A549 (cell line): ENCODE measurements at regions not wholly inside any gene's neighbourhood (a gene's known extent, or its start where the extent isn't known, plus 50 kb on each side); places are given as distances from the start of the nearest gene placed in this dataset.

Experiments
- ATAC-seq, 2 experiments: fragments of 200-7000 bp in 1 of 2; fragments of >200 bp in 1 of 2; cut with Nextera tagmentation in 1 of 2; cut with Tn5 transposase in 1 of 2; 3 replicates each; pipeline versions ENCODE4 v1.8.0 to v1.9.1; 2018 to 2020; ENCODE audit warnings: mild to moderate bottlenecking in 1 of 2, moderate library complexity in 1 of 2
- CTCF ChIA-PET: fragments of 300-600 bp; sonication (Branson Sonifier 250); formaldehyde crosslinking; extraction: SDS; loops from one replicate; lab custom pipeline; 2021; ENCODE audit warnings: antibody characterized with exemption, inconsistent platforms; lab: Yijun Ruan, JAX
- POLR2A ChIA-PET: fragments of 350-600 bp; formaldehyde crosslinking; extraction: SDS; loops from one replicate; lab custom pipeline; 2021; ENCODE audit warnings: antibody characterized with exemption, inconsistent platforms; lab: Yijun Ruan, JAX
- DNase-seq, 2 experiments: peaks; one replicate each; pipeline versions ENCODE4 v3.0.0 to v3.0.0-alpha.2; 2011 to 2016; ENCODE audit warnings: low read depth in 1 of 2, low spot score in 1 of 2
- FAIRE-seq: peaks from 2 replicates; lab custom pipeline; 2011; peaks lifted over from hg19 to GRCh38; lab: Jason Lieb, UNC
- H3K27ac ChIP-seq, 2 experiments: fragments of >200 bp; sonication (Bioruptor Twin); formaldehyde crosslinking; 3 replicates each; pipeline ENCODE4 v1.5.1; 2016 to 2017
- H3K4me1 ChIP-seq: fragments of >200 bp; sonication (Bioruptor Twin); formaldehyde crosslinking; 3 replicates; pipeline ENCODE4 v1.6.1; 2016
- H3K4me2 ChIP-seq: fragments of >200 bp; sonication (Bioruptor Twin); formaldehyde crosslinking; 3 replicates; pipeline ENCODE4 v1.6.1; 2016
- H3K4me3 ChIP-seq: fragments of >200 bp; sonication (Bioruptor Twin); formaldehyde crosslinking; 3 replicates; pipeline ENCODE4 v1.5.1; 2016
- H3K9me3 ChIP-seq: fragments of >200 bp; sonication (Bioruptor Twin); formaldehyde crosslinking; 3 replicates; pipeline ENCODE4 v1.6.1; 2016
- CBX8 ChIP-seq: fragments of 200-600 bp; sonication (generic); IDR thresholded peaks from 2 replicates; pipeline ENCODE4 v1.6.1; 2016
- CEBPB ChIP-seq, 2 experiments: fragments of >200 bp in 1 of 2; sonication (Bioruptor Twin) in 1 of 2; formaldehyde crosslinking in 1 of 2; IDR thresholded peaks; 2 replicates each; pipeline ENCODE4 v1.6.1; 2012 to 2016
- CHD2 ChIP-seq: fragments of 150-350 bp; IDR thresholded peaks from 2 replicates; pipeline ENCODE4 v1.6.1; 2014; ENCODE audit warnings: low read length; ENCODE audit not compliant: partially characterized antibody
- HOXB13 ChIP-seq: fragments of 250-450 bp; sonication (Bioruptor Pico); IDR thresholded peaks from 2 replicates; pipeline ENCODE4 v1.5.0; 2020; ENCODE audit warnings: low read depth, mild to moderate bottlenecking, moderate library complexity
- KDM5A ChIP-seq: fragments of 200-600 bp; sonication (generic); IDR thresholded peaks from 2 replicates; pipeline ENCODE4 v1.6.1; 2016; ENCODE audit warnings: antibody characterized with exemption, mild to moderate bottlenecking
- MAFK ChIP-seq: fragments of 450-650 bp; IDR thresholded peaks from 2 replicates; pipeline ENCODE4 v1.6.1; 2014; ENCODE audit not compliant: partially characterized antibody
- NFE2L2 ChIP-seq: fragments of 150-350 bp; conservative IDR thresholded peaks from 2 replicates; pipeline ENCODE4 v1.6.1; 2014; ENCODE audit warnings: low read length
- NPAS2 ChIP-seq: fragments of 250-450 bp; sonication (Bioruptor Pico); IDR thresholded peaks from 2 replicates; pipeline ENCODE4 v1.8.0; 2022; ENCODE audit warnings: mild to moderate bottlenecking, moderate library complexity, borderline replicate concordance
- NR3C1 ChIP-seq: fragments of >200 bp; sonication (Bioruptor Twin); formaldehyde crosslinking; IDR thresholded peaks from 3 replicates; pipeline ENCODE4 v1.6.1; 2017
- PHF8 ChIP-seq: fragments of 200-600 bp; sonication (generic); IDR thresholded peaks from 2 replicates; pipeline ENCODE4 v1.6.1; 2016; ENCODE audit warnings: low read depth, mild to moderate bottlenecking, antibody characterized with exemption, moderate library complexity, borderline replicate concordance
- POLR2A ChIP-seq: IDR thresholded peaks from 2 replicates; pipeline ENCODE4 v1.6.1; 2012; ENCODE audit warnings: mild to moderate bottlenecking, low read length
- RARB ChIP-seq: fragments of 250-450 bp; sonication (Bioruptor Pico); IDR thresholded peaks from 2 replicates; pipeline ENCODE4 v1.8.0; 2021; ENCODE audit warnings: mild to moderate bottlenecking, moderate library complexity
- TP53 ChIP-seq: fragments of 250-450 bp; sonication (Bioruptor Pico); IDR thresholded peaks from 2 replicates; pipeline ENCODE4 v1.5.0; 2021; ENCODE audit warnings: mild to moderate bottlenecking, moderate library complexity
- ZC3H11A ChIP-seq: fragments of 450-650 bp; IDR thresholded peaks from 2 replicates; pipeline ENCODE4 v1.6.1; 2014; ENCODE audit warnings: antibody characterized with exemption, mild to moderate bottlenecking
- ZFP36 ChIP-seq: fragments of 450-650 bp; IDR thresholded peaks from 2 replicates; pipeline ENCODE4 v1.6.1; 2014; ENCODE audit warnings: borderline replicate concordance; ENCODE audit not compliant: partially characterized antibody
- WGBS: methylation state at CpG from one replicate; pipeline ENCODE4 v1.1.6; 2017; ENCODE audit errors: missing lambda C conversion rate; 5-methylcytosine and 5-hydroxymethylcytosine counted together
- TF ChIP-seq, protein P1 (sequence below): fragments of 150-350 bp; IDR thresholded peaks from 2 replicates; pipeline ENCODE4 v1.6.1; 2014; ENCODE audit warnings: low read depth, mild to moderate bottlenecking, low read length
- TF ChIP-seq, protein P2 (sequence below): fragments of 250-450 bp; sonication (Bioruptor Pico); IDR thresholded peaks from 2 replicates; pipeline ENCODE4 v1.5.0; 2021; ENCODE audit warnings: mild to moderate bottlenecking, moderate library complexity, borderline replicate concordance
- TF ChIP-seq, protein P3 (sequence below): fragments of 250-450 bp; sonication (Bioruptor Pico); IDR thresholded peaks from 2 replicates; pipeline ENCODE4 v1.5.0; 2020; ENCODE audit warnings: low read depth, mild to moderate bottlenecking, moderate library complexity
- TF ChIP-seq, protein P4 (sequence below): fragments of 200-600 bp; sonication (generic); IDR thresholded peaks from 2 replicates; pipeline ENCODE4 v1.6.1; 2016; ENCODE audit warnings: antibody characterized with exemption, mild to moderate bottlenecking, moderate library complexity
- TF ChIP-seq, protein P5 (sequence below): fragments of >200 bp; sonication (Bioruptor Twin); formaldehyde crosslinking; IDR thresholded peaks from 2 replicates; pipeline ENCODE4 v1.6.1; 2016

DNA sequence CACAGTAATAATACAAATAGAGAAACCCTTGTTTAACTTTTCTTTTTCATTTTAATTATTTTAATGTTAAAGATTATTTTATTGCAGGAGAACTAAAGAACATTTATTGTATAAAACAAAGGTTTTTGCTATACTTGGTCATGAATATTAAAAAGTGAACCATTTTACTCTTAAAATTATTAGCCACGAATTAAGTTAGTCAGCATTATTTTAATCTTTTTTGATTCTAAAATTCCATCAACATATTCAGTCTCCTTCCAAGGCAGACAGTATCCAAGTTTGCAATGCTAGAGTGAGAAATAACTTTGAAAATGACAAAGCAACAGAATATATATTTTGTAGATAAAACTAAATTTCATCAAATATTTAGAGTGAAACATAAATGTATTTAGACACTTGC is 110.7 kb upstream of the CDH18 start:
- TF ChIP-seq ZC3H11A (no peak), POLR2A (no peak), MAFK (peak; percentile 59), PHF8 (no peak)
- Histone ChIP-seq H3K4me3 (no peak overlapping the region), H3K27ac (no peak overlapping the region), H3K9me3 (no peaks in the 10 kb centered on the region), H3K4me1 (no peaks in the 10 kb centered on the region), H3K4me2 (no peak overlapping the region)
- FAIRE-seq (no peak), DNase-seq (no peak), ATAC-seq (no peak)
- CTCF ChIA-PET: no interaction called here
- POLR2A ChIA-PET: no interaction called here
- 2% methylated on average over 1 of the region's 1 CpG for WGBS

DNA sequence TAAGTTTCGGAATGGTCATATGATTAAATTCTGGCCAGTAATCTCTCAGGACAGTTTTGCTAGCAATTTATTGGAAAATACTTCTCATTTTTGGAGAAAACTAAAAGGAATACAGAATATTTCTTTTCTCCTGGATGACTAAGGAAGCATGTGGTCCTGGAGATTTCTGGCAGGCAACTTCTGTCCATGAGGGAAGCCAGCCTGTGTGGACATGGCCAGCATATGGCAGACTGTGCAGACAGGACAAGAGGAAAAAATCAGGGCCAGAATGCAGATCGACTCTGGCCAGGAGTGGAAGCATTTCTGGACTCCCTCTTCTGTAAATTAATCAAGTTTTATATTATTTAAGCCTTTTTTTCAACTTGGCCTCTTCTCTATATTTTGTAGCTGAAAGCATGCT is 100.4 kb upstream of the CDH18 start:
- Histone ChIP-seq H3K4me3 (no peak overlapping the region), H3K4me2 (no peak overlapping the region), H3K4me1 (no peaks in the 10 kb centered on the region), H3K9me3 (no peaks in the 10 kb centered on the region), H3K27ac (no peak overlapping the region)
- ATAC-seq (no peak), FAIRE-seq (no peak), DNase-seq (no peak)
- WGBS: 13% methylated on average over 2 of the region's 2 CpGs
- POLR2A ChIA-PET: no interaction called here
- CTCF ChIA-PET: no interaction called here
- TF ChIP-seq, protein P1, sequence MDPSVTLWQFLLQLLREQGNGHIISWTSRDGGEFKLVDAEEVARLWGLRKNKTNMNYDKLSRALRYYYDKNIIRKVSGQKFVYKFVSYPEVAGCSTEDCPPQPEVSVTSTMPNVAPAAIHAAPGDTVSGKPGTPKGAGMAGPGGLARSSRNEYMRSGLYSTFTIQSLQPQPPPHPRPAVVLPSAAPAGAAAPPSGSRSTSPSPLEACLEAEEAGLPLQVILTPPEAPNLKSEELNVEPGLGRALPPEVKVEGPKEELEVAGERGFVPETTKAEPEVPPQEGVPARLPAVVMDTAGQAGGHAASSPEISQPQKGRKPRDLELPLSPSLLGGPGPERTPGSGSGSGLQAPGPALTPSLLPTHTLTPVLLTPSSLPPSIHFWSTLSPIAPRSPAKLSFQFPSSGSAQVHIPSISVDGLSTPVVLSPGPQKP: no peak
- TF ChIP-seq, protein P2, sequence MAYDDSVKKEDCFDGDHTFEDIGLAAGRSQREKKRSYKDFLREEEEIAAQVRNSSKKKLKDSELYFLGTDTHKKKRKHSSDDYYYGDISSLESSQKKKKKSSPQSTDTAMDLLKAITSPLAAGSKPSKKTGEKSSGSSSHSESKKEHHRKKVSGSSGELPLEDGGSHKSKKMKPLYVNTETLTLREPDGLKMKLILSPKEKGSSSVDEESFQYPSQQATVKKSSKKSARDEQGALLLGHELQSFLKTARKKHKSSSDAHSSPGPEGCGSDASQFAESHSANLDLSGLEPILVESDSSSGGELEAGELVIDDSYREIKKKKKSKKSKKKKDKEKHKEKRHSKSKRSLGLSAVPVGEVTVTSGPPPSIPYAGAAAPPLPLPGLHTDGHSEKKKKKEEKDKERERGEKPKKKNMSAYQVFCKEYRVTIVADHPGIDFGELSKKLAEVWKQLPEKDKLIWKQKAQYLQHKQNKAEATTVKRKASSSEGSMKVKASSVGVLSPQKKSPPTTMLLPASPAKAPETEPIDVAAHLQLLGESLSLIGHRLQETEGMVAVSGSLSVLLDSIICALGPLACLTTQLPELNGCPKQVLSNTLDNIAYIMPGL (CRISPR knock-in tag): no peak
- no peak for TF ChIP-seq CHD2
- TF ChIP-seq NPAS2 (CRISPR knock-in tag): no peak
- TF ChIP-seq, protein P3, sequence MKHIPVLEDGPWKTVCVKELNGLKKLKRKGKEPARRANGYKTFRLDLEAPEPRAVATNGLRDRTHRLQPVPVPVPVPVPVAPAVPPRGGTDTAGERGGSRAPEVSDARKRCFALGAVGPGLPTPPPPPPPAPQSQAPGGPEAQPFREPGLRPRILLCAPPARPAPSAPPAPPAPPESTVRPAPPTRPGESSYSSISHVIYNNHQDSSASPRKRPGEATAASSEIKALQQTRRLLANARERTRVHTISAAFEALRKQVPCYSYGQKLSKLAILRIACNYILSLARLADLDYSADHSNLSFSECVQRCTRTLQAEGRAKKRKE (CRISPR knock-in tag): no peak
- TF ChIP-seq HOXB13 (CRISPR knock-in tag): no peak
- TF ChIP-seq NR3C1: no peak
- no peak for TF ChIP-seq CBX8
- no peak for TF ChIP-seq NFE2L2
- no peak for TF ChIP-seq CEBPB (IDR thresholded peaks at IDR 0.05)
- TF ChIP-seq KDM5A: no peak
- no peak for TF ChIP-seq TP53 (CRISPR knock-in tag)

DNA sequence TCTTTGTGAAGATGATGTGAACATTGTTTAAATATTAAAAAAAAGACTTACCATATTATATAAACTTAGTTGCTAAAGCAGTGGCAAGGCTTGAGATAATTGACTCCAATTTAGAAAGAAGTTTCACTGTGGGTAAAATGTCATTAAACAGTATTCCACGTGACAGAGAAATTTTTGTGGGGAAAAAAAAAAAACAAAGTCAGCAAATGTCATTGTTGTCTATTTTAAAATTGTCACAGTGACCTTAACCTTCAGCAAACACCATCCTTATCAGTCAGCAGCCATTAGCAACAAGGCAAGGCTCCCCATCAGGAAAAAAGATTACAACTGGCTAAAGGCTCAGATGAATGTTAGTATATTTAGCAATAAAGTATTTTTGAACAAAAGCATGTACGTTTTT is 99.3 kb upstream of the CDH18 start:
- ATAC-seq (no peak), DNase-seq (no peak), FAIRE-seq (no peak)
- ChIA-PET POLR2A (no interaction called here), CTCF (no interaction called here)
- Histone ChIP-seq H3K9me3 (no peaks in the 10 kb centered on the region), H3K4me1 (no peaks in the 10 kb centered on the region), H3K27ac (no peak overlapping the region), H3K4me2 (no peak overlapping the region), H3K4me3 (no peak overlapping the region)
- no peak for TF ChIP-seq RARB (CRISPR knock-in tag)
- TF ChIP-seq, protein P4, sequence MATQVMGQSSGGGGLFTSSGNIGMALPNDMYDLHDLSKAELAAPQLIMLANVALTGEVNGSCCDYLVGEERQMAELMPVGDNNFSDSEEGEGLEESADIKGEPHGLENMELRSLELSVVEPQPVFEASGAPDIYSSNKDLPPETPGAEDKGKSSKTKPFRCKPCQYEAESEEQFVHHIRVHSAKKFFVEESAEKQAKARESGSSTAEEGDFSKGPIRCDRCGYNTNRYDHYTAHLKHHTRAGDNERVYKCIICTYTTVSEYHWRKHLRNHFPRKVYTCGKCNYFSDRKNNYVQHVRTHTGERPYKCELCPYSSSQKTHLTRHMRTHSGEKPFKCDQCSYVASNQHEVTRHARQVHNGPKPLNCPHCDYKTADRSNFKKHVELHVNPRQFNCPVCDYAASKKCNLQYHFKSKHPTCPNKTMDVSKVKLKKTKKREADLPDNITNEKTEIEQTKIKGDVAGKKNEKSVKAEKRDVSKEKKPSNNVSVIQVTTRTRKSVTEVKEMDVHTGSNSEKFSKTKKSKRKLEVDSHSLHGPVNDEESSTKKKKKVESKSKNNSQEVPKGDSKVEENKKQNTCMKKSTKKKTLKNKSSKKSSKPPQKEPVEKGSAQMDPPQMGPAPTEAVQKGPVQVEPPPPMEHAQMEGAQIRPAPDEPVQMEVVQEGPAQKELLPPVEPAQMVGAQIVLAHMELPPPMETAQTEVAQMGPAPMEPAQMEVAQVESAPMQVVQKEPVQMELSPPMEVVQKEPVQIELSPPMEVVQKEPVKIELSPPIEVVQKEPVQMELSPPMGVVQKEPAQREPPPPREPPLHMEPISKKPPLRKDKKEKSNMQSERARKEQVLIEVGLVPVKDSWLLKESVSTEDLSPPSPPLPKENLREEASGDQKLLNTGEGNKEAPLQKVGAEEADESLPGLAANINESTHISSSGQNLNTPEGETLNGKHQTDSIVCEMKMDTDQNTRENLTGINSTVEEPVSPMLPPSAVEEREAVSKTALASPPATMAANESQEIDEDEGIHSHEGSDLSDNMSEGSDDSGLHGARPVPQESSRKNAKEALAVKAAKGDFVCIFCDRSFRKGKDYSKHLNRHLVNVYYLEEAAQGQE: no peak
- TF ChIP-seq, protein P5, sequence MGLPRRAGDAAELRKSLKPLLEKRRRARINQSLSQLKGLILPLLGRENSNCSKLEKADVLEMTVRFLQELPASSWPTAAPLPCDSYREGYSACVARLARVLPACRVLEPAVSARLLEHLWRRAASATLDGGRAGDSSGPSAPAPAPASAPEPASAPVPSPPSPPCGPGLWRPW: no peak
- no peak for TF ChIP-seq CBX8
- TF ChIP-seq MAFK: peak; percentile 15
- no peak for TF ChIP-seq ZFP36
- 3% methylated on average over 2 of the region's 2 CpGs for WGBS
